ENCODE measurements at regions not wholly inside any gene's neighbourhood (a gene's known extent, or its start where the extent isn't known, plus 50 kb on each side); places are given as distances from the start of the nearest gene placed in this dataset.
"Not testable (repeated sequence)": the region's sequence is repeated elsewhere in the genome, so short reads cannot be mapped to it uniquely, and the experiment has no call there.

DNA sequence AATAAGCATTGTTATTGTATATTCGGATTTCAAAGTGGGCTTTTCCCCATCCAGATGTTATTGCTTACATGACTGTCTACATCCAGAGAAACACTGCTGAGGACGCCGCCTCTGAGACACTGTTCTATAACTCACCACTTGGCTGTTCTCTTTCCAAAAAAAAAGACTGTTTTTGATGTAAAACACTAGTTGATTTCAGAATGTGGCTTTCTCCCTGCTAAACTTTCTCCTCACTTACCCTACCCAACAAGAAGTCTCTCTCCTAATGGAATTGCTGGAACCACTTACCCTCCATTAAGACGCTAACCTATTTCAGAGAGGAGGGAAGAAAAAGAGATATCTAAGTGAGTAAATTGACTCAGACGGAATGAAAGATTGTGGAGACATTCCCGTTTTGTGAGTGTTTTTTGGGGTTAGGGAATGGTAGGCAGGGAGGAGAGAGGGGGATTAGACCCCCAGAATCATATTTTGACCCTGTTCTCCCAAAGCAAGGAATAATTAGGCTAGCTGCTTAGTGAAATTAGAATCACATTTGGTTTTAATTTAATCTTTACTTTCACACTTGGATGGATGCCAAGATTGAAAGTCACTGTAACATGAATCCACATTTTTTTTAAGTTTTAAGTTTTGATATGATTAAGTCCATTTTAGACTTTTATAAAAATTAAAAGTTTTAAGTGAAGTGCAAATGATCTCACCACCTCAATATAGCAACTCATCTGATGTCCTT lies 174.9 kb downstream of the CHIC2 start:
- H3K4me3 ChIP-seq (replicated peaks; ENCODE audit: low read depth, low read length): no peak overlapping the region
- TF ChIP-seq, protein P1, sequence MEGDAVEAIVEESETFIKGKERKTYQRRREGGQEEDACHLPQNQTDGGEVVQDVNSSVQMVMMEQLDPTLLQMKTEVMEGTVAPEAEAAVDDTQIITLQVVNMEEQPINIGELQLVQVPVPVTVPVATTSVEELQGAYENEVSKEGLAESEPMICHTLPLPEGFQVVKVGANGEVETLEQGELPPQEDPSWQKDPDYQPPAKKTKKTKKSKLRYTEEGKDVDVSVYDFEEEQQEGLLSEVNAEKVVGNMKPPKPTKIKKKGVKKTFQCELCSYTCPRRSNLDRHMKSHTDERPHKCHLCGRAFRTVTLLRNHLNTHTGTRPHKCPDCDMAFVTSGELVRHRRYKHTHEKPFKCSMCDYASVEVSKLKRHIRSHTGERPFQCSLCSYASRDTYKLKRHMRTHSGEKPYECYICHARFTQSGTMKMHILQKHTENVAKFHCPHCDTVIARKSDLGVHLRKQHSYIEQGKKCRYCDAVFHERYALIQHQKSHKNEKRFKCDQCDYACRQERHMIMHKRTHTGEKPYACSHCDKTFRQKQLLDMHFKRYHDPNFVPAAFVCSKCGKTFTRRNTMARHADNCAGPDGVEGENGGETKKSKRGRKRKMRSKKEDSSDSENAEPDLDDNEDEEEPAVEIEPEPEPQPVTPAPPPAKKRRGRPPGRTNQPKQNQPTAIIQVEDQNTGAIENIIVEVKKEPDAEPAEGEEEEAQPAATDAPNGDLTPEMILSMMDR (IDR thresholded peaks at IDR 0.05; ENCODE audit: low read depth, low read length, missing control alignments): no peak
- DNase-seq (ENCODE audit: extremely low read depth, low read depth): no peak

- TF ChIP-seq, protein P1 (IDR thresholded peaks at IDR 0.05; ENCODE audit: low read depth, low read length, missing control alignments): no peak
- H3K4me3 ChIP-seq (replicated peaks; ENCODE audit: low read depth, low read length): no peak overlapping the region
- DNase-seq (ENCODE audit: extremely low read depth, low read depth): no peak
Measured at GRCh38 chr4:53886090-53886489, 178.3 kb downstream of the CHIC2 start.

GRCh38 chr4:53885668-53886067 lies 178.7 kb downstream of the CHIC2 start:
- no peak for DNase-seq (ENCODE audit: extremely low read depth, low read depth)
- H3K4me3 ChIP-seq (replicated peaks; ENCODE audit: low read depth, low read length): no peak overlapping the region
- TF ChIP-seq, protein P1 (IDR thresholded peaks at IDR 0.05; ENCODE audit: low read depth, low read length, missing control alignments): no peak

DNA sequence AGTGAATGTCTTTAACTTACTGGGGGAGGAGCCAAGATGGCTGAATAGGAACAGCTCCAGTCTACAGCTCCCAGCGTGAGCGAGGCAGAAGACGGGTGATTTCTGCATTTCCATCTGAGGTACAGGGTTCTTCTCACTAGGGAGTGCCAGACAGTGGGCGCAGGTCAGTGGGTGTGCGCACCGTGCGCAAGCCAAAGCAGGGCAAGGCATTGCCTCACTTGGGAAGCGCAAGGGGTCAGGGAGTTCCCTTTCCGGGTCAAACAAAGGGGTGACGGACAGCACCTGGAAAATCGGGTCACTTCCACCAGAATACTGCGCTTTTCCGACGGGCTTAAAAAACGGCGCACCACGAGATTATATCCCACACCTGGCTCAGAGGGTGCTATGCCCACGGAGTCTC lies 187.3 kb downstream of the CHIC2 start:
- DNase-seq (ENCODE audit: extremely low read depth, low read depth); H3K4me3 ChIP-seq (replicated peaks; ENCODE audit: low read depth, low read length): not testable (repeated sequence)

- TF ChIP-seq, protein P1 (IDR thresholded peaks at IDR 0.05; ENCODE audit: low read depth, low read length, missing control alignments): no peak
- H3K4me3 ChIP-seq (replicated peaks; ENCODE audit: low read depth, low read length): no peak overlapping the region
- DNase-seq (ENCODE audit: extremely low read depth, low read depth): no peak
Measured at GRCh38 chr4:53866055-53866454, 198.3 kb downstream of the CHIC2 start.

GRCh38 chr4:53865054-53865453 lies 199.4 kb downstream of the CHIC2 start:
- DNase-seq (ENCODE audit: extremely low read depth, low read depth): no peak
- TF ChIP-seq, protein P1 (IDR thresholded peaks at IDR 0.05; ENCODE audit: low read depth, low read length, missing control alignments): no peak
- H3K4me3 ChIP-seq (replicated peaks; ENCODE audit: low read depth, low read length): no peak overlapping the region

GRCh38 chr4:53863736-53864365 lies 200.6 kb downstream of the CHIC2 start:
- DNase-seq (ENCODE audit: extremely low read depth, low read depth): no peak
- TF ChIP-seq, protein P1 (IDR thresholded peaks at IDR 0.05; ENCODE audit: low read depth, low read length, missing control alignments): no peak
- no peak overlapping the region for H3K4me3 ChIP-seq (replicated peaks; ENCODE audit: low read depth, low read length)
